ENCODE measurements at regions not wholly inside any gene's neighbourhood (a gene's known extent, or its start where the extent isn't known, plus 50 kb on each side); places are given as distances from the start of the nearest gene placed in this dataset.
"Not testable (repeated sequence)": the region's sequence is repeated elsewhere in the genome, so short reads cannot be mapped to it uniquely, and the experiment has no call there.

- no peak for DNase-seq
These were observed 234.3 kb downstream of the TLE3 start for GRCh38 chr15:69863446-69863845.

DNA sequence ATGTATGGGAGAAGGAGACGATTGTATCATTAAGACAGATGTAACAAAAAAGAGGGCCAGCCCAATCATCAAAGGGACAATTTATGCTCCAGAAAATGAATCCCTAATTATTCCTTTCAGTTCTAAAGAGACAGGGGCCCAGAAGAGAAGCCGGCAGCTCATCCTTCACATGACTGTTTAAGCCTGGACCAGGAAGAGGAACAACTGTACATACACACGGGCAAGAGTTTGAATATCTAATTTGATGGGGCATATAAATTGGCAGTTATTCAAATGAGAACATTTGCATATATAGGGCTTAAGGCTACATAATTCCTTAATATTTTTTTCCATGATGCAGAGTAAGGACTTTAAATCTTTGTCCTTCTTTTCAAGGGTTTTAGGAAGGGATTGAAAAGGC, 232.3 kb downstream of the TLE3 start:
- DNase-seq: no peak

DNA sequence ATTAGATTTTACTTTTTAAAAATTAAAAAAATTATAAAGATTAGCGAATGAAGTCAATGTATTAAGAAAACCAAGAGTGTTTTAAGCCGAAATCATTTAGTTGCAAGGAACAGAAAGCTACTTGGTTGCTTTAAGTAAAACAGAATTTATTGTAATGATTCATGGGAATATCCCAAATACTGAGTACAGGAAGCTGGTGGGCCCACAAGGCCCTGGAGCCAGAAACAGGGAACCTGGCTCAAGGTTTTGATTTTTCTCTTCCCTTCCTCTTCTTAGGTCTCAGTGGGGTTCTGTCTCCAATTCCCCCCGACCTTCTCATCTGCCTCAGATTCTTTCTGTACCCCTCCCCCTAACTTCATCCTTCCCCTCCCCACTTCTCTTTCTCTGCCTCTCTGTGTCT, 229.0 kb downstream of the TLE3 start:
- DNase-seq: no peak

DNA sequence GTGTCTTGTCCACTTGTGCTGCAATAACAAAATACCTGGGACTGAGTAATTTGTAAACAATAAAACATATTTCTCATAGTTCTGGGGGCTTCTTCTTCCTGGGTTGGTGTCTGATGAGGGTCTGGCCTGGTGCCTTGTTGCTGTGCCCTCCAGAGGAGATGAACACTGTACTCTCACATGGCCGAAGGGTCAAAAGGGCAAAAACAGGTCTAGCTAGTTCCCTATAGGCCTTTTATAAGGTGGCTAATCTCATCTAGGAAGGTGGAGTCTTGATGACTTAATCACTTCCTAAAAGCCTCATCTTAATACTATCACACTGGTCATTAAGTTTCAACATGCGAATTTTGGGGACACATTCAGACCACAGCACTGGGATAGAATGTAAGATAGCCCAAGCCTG, 228.4 kb downstream of the TLE3 start:
- no peak for DNase-seq

DNA sequence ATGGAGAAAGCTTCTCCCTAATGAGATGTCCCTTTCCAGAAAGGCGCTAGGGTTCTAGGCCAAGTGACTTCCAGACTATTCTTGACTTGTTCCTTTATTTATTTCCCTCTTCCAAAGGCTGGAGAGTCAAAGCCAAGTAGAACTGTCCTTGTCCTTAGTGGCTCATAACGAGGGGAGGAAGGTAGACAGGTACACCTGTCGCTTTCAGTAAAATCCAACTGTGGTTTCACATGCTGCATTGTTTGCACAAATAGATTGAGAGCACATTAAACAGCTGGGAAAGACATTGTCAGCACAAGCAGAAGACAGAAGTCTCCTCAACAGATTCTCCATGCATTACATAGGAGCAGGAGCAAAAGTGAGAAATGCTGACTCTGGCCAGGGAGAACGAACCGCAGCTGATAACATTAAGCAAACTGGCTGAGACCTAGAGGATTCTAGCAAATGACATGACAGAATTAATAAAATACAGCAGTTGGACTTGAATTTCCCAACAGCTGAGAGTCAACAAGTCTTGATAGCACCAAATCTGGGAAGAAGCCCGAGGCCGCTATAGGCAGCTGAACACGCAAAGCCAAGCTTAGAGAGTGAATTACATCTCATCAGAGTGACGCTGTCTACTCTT, 227.7 kb downstream of the TLE3 start:
- DNase-seq: no peak

GRCh38 chr15:69871511-69872134, 226.1 kb downstream of the TLE3 start:
- DNase-seq: no peak

DNA sequence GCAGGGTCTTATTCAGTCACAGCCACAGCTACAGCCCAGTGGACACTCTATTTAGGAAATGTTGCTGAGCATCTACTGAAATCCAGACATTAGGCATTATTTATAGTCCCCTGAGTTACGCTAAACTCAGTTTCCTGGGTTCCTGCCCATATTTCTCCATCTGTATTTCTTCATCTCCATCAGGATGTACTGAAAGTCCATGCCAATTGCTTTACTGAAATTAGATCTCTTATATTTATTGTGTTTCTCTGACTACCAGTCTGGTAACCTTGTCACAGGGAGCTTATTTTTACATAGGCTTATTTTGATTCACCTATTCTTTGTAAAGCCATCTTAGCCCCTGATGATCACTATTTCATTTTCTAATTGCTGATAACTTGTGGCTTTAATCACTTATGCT, 223.9 kb downstream of the TLE3 start:
- DNase-seq: no peak

GRCh38 chr15:69874321-69874720, 223.4 kb downstream of the TLE3 start:
- no peak for DNase-seq

GRCh38 chr15:69876064-69876940, 221.4 kb downstream of the TLE3 start:
- DNase-seq: peak; percentile 32

DNA sequence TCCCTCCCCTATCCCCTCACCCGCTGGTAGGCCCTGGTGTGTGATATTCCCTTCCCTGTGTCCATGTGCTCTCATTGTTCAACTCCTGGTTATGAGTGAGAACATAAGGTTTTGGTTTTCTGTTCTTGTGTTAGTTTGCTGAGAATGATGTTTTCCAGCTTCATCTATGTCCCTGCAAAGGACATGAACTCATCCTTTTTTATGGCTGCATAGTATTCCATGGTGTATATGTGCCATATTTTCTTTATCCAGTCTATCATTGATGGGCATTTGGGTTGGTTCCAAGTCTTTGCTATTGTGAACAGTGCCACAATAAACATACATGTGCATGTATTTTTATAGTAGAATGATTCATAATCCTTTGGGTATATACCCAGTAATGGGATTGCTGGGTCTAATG, 217.8 kb downstream of the TLE3 start:
- DNase-seq: not testable (repeated sequence)

GRCh38 chr15:69880571-69881301, 217.0 kb downstream of the TLE3 start:
- DNase-seq: no peak

DNA sequence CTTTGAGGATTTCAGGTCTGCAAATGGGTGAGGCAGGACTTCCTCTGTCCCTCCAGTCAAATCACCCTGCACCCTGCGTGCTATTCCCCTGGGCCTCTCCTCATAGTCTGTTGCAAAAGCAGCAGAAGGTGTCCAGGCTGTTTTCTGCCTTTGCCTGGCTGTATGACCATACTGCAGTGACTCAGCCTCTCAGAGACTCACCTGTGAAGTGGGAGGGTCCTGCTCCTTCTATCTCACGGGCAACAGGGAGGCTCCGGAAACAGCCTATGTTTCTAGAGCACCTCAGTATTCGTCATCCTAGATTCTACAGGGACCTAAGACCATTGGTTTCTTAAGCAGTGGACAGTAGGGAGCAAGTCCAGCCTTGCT, 216.4 kb downstream of the TLE3 start:
- DNase-seq: no peak

DNA sequence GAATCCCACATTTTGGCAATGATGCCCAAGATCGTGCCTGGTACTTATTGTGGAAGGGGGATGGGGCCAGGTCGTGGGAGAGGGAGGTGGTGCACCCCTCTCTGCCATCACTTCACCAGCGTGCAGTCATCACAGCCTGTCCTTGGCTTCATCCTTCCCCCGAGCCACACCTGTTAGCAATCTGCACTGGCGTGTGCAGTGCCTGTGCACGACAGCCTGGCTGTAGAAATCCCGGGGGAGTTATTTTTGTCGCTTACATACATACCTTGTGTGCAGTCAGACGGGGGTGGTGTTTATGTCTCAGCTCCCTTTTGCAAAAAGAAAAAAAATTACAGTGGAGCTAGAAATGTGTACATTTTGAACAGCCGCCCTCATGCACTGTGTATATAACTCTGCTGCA, 216.0 kb downstream of the TLE3 start:
- peak; percentile 50 for DNase-seq

GRCh38 chr15:69883306-69883705, 214.4 kb downstream of the TLE3 start:
- DNase-seq: no peak

- no peak for DNase-seq
These were observed 212.4 kb downstream of the TLE3 start for GRCh38 chr15:69885173-69885955.

DNA sequence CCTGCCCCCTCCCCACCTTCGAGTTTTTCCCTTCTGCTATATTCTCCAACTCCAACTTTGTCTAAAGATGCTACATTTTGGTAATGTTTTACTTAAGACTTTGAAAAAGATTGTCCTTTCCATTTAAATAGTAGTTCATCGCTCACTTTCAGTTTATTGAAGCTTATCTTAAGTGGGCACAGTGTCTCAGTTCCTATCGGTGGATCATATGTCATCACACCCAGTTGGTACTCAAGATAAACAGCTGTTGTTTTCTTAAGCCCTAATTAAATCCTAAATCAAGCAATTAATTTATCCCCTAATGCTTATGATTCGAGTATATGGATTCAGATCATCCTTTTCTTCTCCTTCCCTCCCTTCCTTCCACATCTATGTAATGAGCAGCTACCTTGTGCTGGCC, 210.7 kb downstream of the TLE3 start:
- DNase-seq: no peak

GRCh38 chr15:69887553-69887952, 210.2 kb downstream of the TLE3 start:
- DNase-seq: no peak

- DNase-seq: no peak
These were observed 209.3 kb downstream of the TLE3 start for GRCh38 chr15:69888406-69888805.

- no peak for DNase-seq
These were observed 206.6 kb downstream of the TLE3 start for GRCh38 chr15:69891070-69891536.

- no peak for DNase-seq
These were observed 206.1 kb downstream of the TLE3 start for GRCh38 chr15:69891606-69892005.

DNA sequence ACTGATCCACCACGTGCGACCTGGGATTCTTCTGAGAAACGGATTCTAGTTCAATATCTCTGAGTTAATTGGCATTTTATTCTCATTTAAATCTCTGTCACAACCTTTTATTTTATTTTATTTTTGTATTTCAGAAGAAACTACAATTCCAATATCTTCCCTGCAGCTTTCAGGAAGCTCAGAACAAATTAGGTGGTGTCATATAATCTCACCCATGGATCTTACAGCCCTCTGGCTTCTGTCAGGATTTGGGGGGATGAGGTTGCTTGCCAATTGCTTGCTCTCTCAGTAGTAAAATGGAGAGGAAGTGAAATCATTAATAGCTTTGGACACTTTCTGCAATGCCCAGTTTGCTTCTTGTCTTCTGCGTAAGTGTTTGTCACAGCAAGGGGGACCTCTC, 205.4 kb downstream of the TLE3 start:
- DNase-seq: no peak

GRCh38 chr15:69893086-69893485, 204.6 kb downstream of the TLE3 start:
- DNase-seq: no peak
